Activated naive CD4-positive, alpha-beta T cell treated with anti-CD3 and anti-CD28 coated beads for 36 hours (primary cell): ENCODE measurements at regions not wholly inside any gene's neighbourhood (a gene's known extent, or its start where the extent isn't known, plus 50 kb on each side); places are given as distances from the start of the nearest gene placed in this dataset.
A peak's percentile ranks its signal among the peaks of the same experiment; 100 is the strongest.
"Not testable (repeated sequence)": the region's sequence is repeated elsewhere in the genome, so short reads cannot be mapped to it uniquely, and the experiment has no call there.

Source experiments
- CTCF ChIA-PET: fragments of 350-600 bp; sonication (Branson Sonifier 250); formaldehyde crosslinking; loops from one replicate; lab custom pipeline; 2021; ENCODE audit warnings: antibody characterized with exemption; lab: Charles Lee
- DNase-seq: peaks from one replicate; pipeline ENCODE4 v3.0.0-alpha.2; 2020
- H3K27ac Mint-ChIP-seq: one replicate; pipeline ENCODE4 v1.8.0; 2021; ENCODE audit warnings: mild to moderate bottlenecking, mixed read lengths
- H3K27me3 Mint-ChIP-seq: one replicate; pipeline ENCODE4 v1.8.0; 2021; ENCODE audit warnings: low read depth, mixed read lengths
- H3K36me3 Mint-ChIP-seq: one replicate; pipeline ENCODE4 v1.8.0; 2021; ENCODE audit warnings: low read depth, mixed read lengths
- H3K4me1 Mint-ChIP-seq: one replicate; pipeline ENCODE4 v1.8.0; 2021; ENCODE audit warnings: low read depth, mixed read lengths
- H3K4me3 Mint-ChIP-seq: one replicate; pipeline ENCODE4 v1.8.0; 2021; ENCODE audit warnings: mild to moderate bottlenecking, moderate library complexity, mixed read lengths
- H3K9me3 Mint-ChIP-seq: one replicate; pipeline ENCODE4 v1.8.0; 2021; ENCODE audit warnings: mixed read lengths
- intact Hi-C: fragments of 100-400 bp; cut with micrococcal nuclease; formaldehyde crosslinking; loops from one replicate; pipeline ENCODE4 v1.15.1; 2023

DNA sequence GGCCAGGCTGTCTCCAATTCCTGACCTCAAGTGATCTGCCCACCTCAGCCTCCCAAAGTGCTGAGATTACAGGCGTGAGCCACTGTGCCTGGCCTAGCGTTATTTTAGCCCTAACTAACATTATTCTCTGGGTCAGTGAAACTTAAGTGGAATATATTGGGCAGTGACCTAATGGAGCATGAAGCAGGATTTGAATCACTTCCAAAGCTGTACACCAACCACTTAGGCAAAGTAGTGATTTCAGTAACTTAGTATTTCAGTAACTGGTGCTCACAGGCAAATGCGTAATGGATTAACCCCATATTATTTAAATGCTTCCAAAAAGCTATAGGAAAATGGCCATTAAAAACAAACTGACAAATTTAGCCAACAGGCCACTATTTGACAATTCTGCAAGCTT is 142.6 kb downstream of the FAM72B start:
- H3K4me3 Mint-ChIP-seq, H3K4me1 Mint-ChIP-seq, H3K27me3 Mint-ChIP-seq, H3K27ac Mint-ChIP-seq, H3K36me3 Mint-ChIP-seq, DNase-seq, H3K9me3 Mint-ChIP-seq, intact Hi-C loops, CTCF ChIA-PET: not testable (repeated sequence)

DNA sequence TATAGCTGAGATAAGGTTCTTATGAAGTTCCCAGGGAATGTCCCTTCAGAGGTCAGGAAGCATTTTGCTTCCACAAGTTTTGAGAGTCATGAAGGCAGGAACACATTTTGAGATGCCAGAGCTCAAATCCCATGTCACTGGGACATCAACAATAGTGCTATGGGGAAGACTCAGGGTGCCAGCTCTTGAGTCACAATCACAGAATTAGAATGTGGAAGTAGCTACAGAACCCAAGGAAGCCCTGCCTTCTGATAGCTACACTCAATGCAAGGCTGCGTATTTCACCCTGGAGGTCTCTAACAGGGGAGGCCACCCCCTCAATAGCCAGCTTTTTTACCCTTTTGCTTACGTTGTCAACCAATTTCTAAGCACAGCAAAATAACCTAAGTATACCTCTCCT is 141.3 kb downstream of the FAM72B start:
- H3K9me3 Mint-ChIP-seq, CTCF ChIA-PET, H3K4me1 Mint-ChIP-seq, H3K36me3 Mint-ChIP-seq, H3K4me3 Mint-ChIP-seq, intact Hi-C loops, H3K27me3 Mint-ChIP-seq, H3K27ac Mint-ChIP-seq, DNase-seq: not testable (repeated sequence)

DNA sequence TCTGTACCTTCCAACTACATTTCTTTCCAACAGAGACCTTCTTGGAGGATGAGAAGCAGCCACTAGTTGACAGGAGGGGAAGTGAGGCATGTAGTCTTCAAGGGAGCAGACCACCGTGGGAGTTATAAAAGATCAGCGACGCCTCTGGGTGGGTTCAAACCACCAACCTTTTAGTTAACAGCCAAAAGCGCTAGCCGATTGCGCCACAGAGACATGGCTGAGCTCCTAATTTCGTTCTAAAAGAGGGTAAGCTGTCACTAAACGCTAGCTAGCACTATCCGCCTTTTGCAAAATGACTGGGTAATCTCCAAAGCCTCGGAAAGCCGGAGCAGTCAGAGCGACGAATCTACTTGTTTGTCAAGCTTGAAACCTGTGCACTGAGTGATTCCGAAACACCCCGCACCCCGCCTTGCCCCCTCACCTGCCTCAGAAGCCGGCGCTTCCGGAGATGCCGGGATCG is 135.8 kb downstream of the FAM72B start:
- H3K36me3 Mint-ChIP-seq, H3K9me3 Mint-ChIP-seq, H3K27ac Mint-ChIP-seq, intact Hi-C loops, H3K27me3 Mint-ChIP-seq, CTCF ChIA-PET, H3K4me1 Mint-ChIP-seq: not testable (repeated sequence)
- H3K4me3 Mint-ChIP-seq, result peak overlapping the region; percentile 12
- peak; percentile 74 for DNase-seq

DNA sequence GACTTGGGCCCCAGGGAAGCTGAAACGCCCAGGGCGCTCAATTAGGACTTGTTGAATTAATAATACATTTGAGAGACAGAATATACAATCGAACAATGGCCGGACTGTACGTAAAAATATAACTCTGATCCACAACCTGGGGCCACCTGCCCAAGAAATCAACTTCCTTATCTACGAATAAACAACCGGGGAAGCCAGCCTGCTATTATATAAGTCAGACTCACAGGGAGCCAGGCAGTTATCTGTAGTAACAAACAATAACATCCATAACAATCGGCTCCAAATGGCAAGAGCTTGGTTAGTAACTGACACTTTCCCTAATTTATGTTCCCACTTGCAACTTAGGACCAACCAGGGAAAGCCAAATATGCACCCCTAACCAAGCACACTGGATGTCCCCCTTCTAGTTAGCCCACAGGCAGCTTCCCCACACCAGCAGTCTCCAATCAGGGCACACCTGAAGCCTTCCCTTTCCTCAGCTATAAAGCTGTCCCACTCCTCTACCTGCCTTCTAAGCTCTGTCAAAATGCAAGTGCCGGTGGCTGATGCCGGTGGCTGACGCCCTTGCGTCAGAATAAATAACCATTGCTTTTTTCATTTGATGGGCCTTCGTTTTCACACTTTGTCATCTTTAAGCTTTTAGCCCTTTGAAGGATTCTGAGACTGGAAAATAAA is 135.2 kb downstream of the FAM72B start:
- DNase-seq, H3K27ac Mint-ChIP-seq, intact Hi-C loops, H3K27me3 Mint-ChIP-seq, H3K4me1 Mint-ChIP-seq, CTCF ChIA-PET, H3K9me3 Mint-ChIP-seq, H3K36me3 Mint-ChIP-seq: not testable (repeated sequence)
- H3K4me3 Mint-ChIP-seq, result peak overlapping the region; percentile 12

DNA sequence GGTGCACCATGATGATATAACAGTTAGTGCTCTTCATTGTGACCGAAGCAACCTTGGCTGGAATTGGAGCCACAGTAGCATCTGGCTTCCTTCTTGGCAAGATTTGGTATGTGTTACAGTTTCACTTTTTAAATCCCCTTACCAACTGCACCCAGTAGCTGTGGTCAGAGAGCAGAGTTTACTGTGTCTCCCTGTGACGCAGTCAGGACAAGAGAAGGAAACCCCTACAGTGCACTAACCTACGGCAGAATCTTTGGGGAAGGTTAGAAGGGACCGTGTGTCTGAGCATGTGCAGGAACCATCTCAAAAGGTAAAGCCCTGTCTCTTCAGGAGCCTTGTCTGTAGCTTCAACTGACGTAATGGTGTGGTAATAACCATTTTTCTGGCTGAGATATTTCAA is 134.0 kb downstream of the FAM72B start:
- H3K4me1 Mint-ChIP-seq, DNase-seq, H3K4me3 Mint-ChIP-seq, H3K9me3 Mint-ChIP-seq, H3K27me3 Mint-ChIP-seq, intact Hi-C loops, CTCF ChIA-PET, H3K36me3 Mint-ChIP-seq, H3K27ac Mint-ChIP-seq: not testable (repeated sequence)

DNA sequence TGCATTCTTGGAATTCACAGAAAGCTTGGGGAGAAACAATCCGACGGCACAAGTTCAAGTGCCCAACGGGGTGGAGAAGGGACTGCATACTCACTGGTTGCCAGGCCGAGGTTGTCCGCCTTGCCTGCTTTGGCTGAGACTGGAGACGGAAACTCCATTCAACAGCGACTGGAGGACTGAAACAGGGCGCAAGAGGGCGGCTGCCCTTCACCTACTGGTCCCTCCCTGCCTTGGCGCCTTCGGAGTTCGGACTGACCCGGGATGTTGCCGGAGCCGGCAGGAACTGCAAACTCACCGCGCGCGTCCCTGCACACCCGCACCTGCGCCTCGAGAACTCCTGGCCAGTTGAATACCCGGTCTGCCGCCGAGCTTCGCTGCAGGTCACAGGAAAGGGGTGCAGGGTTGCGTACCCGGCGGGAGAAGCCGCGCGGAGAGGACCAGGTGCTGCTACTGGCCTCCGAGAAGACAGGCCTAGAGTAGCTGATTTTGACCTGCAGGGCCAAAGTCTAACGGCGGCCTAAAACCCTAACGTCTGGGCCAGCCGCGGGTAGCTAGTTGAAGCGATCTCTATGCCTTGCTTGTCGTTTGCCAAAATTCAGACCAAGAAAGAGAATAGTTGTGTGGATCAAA is 132.9 kb downstream of the FAM72B start:
- intact Hi-C loops, H3K27me3 Mint-ChIP-seq, H3K27ac Mint-ChIP-seq, DNase-seq, H3K4me1 Mint-ChIP-seq, H3K36me3 Mint-ChIP-seq, CTCF ChIA-PET, H3K9me3 Mint-ChIP-seq: not testable (repeated sequence)
- peak overlapping the region; percentile 54 for H3K4me3 Mint-ChIP-seq

DNA sequence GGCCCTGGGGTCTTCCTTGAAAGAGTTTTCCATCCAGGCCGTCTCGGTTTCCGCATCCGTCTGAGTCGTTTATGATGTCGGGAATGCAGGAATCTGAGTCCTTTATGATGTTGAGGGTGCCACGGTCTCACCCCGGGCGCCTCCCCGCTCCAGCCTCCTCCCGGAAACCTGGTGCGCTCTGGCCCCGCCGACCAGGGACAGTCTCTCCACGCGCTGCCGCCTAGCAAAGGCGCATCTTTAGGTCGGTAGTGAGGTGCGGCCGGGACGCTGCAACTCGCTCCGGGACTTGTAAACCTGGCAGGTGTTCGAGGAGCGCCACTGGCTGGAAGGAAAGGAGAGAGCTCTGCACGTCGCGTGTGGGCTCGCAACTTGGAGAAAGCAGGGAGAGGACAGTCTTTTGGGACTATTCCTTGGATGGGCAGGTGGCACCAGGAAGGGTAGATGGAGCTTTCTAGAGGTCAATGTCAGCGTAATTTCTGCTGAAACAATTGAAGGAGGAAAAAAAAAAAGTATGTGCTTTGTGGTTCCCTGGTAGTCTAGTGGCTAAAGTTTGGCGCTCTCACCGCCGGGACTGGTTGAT is 132.0 kb downstream of the FAM72B start:
- intact Hi-C loops, CTCF ChIA-PET: not testable (repeated sequence)

DNA sequence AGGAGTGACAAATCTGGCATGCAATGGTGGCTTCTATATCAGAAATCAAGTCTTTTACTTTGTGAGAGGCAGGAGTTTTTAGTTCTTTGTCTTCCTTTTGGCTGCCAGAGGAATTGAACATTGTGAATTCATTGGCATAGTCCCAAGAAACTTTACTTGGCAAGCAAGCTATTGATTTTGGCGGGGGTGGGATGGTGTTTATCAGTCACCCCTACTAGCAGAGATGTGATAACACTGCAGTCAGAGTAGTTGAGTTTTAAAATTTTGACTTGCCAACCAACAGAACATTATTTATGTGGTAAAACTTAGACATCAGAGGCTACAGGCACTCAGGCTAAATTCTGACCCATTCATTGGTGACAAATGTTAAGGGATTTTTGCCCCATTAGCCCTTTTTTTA is 129.2 kb downstream of the FAM72B start:
- DNase-seq, H3K4me3 Mint-ChIP-seq, H3K27me3 Mint-ChIP-seq, H3K36me3 Mint-ChIP-seq, H3K9me3 Mint-ChIP-seq, intact Hi-C loops, H3K4me1 Mint-ChIP-seq, CTCF ChIA-PET, H3K27ac Mint-ChIP-seq: not testable (repeated sequence)

More for the DNA sequence above, 132.0 kb downstream of the FAM72B start:
- DNase-seq, H3K4me1 Mint-ChIP-seq, H3K27ac Mint-ChIP-seq, H3K36me3 Mint-ChIP-seq, H3K9me3 Mint-ChIP-seq, H3K27me3 Mint-ChIP-seq: not testable (repeated sequence)
- H3K4me3 Mint-ChIP-seq, result peak overlapping the region; percentile 59

DNA sequence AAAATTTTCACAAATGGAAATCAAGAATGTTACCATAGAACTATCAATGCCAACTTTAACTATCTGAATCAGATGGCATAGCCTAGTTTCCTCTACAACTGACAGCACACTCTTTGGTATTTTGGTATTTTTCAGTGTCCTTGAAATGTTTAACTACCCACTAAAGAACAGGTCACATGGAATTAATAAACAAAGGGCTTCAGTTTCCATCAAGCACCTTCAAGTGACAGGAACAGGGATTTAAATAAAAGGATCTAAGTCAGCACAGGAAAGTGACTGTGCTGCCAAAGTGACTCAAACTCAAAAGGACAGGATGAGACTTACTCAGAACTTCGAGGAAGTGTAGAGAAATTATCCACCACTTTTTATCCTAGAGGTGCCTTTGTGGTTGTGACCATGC is 117.2 kb downstream of the FAM72B start:
- DNase-seq, H3K27ac Mint-ChIP-seq, intact Hi-C loops, H3K4me1 Mint-ChIP-seq, H3K4me3 Mint-ChIP-seq, CTCF ChIA-PET, H3K36me3 Mint-ChIP-seq, H3K27me3 Mint-ChIP-seq, H3K9me3 Mint-ChIP-seq: not testable (repeated sequence)

DNA sequence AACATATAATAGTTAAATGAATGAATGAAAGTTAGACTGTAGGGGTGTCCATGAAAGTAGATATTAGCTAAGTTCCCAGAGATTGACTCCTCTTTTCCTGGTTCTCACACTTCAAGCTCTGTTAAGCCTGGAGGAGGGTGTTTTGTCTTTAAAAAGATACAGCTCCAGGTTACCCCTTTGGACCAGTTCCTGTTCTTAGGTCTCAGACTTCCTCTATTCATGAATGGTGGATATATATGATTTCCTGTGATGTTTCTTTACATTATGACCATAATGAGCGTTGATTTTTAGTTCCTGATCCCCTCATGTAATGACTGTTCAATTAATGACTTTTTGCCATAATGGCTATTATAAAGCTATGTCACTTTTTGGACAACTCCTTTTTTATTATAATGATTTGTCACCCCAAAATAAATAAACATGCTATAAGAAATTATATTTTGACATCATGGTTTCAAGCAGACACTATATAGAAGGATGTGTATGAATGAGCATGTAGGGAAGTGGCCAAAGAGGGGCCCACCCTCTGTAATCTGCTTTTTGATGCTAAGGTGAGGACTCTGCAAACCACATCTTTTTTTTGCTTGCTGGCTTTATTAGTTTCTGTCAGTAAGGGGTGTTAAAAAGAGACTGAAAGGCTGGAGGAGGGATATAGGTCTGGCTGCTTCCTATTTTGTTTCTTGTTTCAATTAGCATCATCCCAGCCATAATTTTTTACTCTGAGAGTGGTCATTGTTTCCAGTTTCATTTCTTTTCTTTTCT is 115.2 kb downstream of the FAM72B start:
- H3K4me1 Mint-ChIP-seq, H3K4me3 Mint-ChIP-seq, intact Hi-C loops, H3K9me3 Mint-ChIP-seq, DNase-seq, H3K27me3 Mint-ChIP-seq, H3K27ac Mint-ChIP-seq, CTCF ChIA-PET, H3K36me3 Mint-ChIP-seq: not testable (repeated sequence)

DNA sequence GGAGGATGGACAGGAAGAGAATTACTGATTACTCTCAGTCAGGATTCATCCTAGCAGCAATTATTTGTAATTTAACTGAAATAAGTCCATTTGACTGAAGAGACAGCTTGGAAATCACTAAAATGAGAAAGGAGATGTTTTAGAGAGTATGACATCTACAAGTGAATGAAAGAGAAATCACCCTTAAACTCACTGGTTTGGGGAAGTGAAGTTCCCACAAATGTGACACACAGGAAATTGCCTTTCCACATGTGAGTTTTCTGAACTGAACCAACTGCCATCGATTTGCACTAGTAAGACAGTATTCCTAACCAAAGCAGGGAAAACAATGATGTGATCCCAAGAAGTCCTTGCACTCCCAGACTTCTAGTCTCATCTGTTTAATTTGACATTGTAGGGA is 110.3 kb downstream of the FAM72B start:
- intact Hi-C loops, H3K36me3 Mint-ChIP-seq, H3K27ac Mint-ChIP-seq, CTCF ChIA-PET, H3K4me3 Mint-ChIP-seq, H3K27me3 Mint-ChIP-seq, DNase-seq, H3K9me3 Mint-ChIP-seq: not testable (repeated sequence)
- H3K4me1 Mint-ChIP-seq, result peaks cover 12% of the 10 kb centered on the region

DNA sequence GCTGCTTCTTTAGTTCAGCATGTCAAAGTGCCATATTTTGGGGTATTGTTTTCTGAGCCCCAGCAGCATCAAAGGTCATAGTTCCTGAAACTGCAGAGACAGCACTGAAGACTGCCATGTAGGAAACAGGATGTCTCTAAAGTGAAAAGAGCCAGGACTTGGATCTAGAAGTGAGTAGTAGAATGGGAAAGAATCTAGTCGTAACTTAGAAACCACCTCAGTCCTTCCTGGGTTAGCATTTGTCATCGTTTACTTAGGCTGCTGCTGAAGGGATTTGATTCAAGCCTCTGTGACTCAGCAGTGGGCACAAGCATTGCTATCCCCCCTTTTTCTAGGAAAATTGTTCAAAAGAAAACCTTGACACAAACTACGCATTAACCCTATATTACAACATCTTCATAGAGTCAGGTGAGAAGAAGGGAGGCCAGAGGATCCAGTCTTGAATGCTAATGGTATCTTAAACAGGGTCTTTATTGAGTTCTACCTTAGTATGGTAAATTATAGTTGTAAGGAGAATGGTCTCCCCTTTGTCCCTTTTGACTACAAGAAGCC is 108.8 kb downstream of the FAM72B start:
- H3K4me1 Mint-ChIP-seq, result peaks cover 22% of the 10 kb centered on the region
- intact Hi-C loops, H3K36me3 Mint-ChIP-seq, H3K27me3 Mint-ChIP-seq, DNase-seq, H3K4me3 Mint-ChIP-seq, CTCF ChIA-PET, H3K27ac Mint-ChIP-seq, H3K9me3 Mint-ChIP-seq: not testable (repeated sequence)
